DOHH2 (cell line): ENCODE measurements at regions not wholly inside any gene's neighbourhood (a gene's known extent, or its start where the extent isn't known, plus 50 kb on each side); places are given as distances from the start of the nearest gene placed in this dataset.

Experiments used
- H3F3A ChIP-seq: fragments of 200-600 bp; sonication (generic), shearing (Covaris generic); 2 replicates; pipeline ENCODE4 v1.6.0; 2016; ENCODE audit warnings: antibody characterized with exemption, mild to moderate bottlenecking; ENCODE audit not compliant: control insufficient read depth, insufficient read depth
- H3K27ac ChIP-seq: fragments of 200-600 bp; sonication (generic); 2 replicates; pipeline ENCODE4 v1.5.1; 2014; ENCODE audit warnings: low read depth, mild to moderate bottlenecking, low read length, moderate library complexity
- H3K27me3 ChIP-seq: fragments of 200-600 bp; sonication (generic); 2 replicates; pipeline ENCODE4 v1.6.1; 2014; ENCODE audit warnings: mild to moderate bottlenecking, low read length, mixed read lengths; ENCODE audit not compliant: control insufficient read depth
- H3K36me3 ChIP-seq: fragments of 200-600 bp; sonication (generic); 2 replicates; pipeline ENCODE4 v1.6.1; 2014; ENCODE audit warnings: mild to moderate bottlenecking, low read length, moderate library complexity, mixed read lengths; ENCODE audit not compliant: control insufficient read depth
- H3K4me1 ChIP-seq: fragments of 200-600 bp; sonication (generic); 2 replicates; pipeline ENCODE4 v1.6.1; 2014; ENCODE audit warnings: mild to moderate bottlenecking, low read length, mixed read lengths; ENCODE audit not compliant: control insufficient read depth
- H3K4me2 ChIP-seq: fragments of 200-600 bp; sonication (generic); 2 replicates; pipeline ENCODE4 v1.6.0; 2014; ENCODE audit warnings: mild to moderate bottlenecking, low read length, moderate library complexity
- H3K4me3 ChIP-seq: fragments of 200-600 bp; sonication (generic); 2 replicates; pipeline ENCODE4 v1.5.1; 2014; ENCODE audit warnings: mild to moderate bottlenecking, low read length, mixed read lengths
- H3K79me2 ChIP-seq: fragments of 200-600 bp; sonication (generic); 2 replicates; pipeline ENCODE4 v1.6.1; 2014; ENCODE audit warnings: mild to moderate bottlenecking, low read length, mixed read lengths; ENCODE audit not compliant: control insufficient read depth
- H3K9me2 ChIP-seq: fragments of 200-600 bp; sonication (generic); replicated peaks from 2 replicates; pipeline ENCODE4 v1.6.1; 2014; ENCODE audit warnings: mild to moderate bottlenecking, low read length, mixed read lengths; ENCODE audit not compliant: control insufficient read depth
- H3K9me3 ChIP-seq: fragments of 200-600 bp; sonication (generic); 2 replicates; pipeline ENCODE4 v1.6.1; 2014; ENCODE audit warnings: antibody characterized with exemption, low read length, mixed read lengths; ENCODE audit not compliant: control insufficient read depth, insufficient read depth
- H4K20me1 ChIP-seq: fragments of 200-600 bp; sonication (generic); 2 replicates; pipeline ENCODE4 v1.6.0; 2014; ENCODE audit warnings: low read depth, mild to moderate bottlenecking, antibody characterized with exemption, low read length, moderate library complexity; ENCODE audit not compliant: control insufficient read depth, insufficient read depth
- CTCF ChIP-seq: fragments of 200-600 bp; sonication (generic); IDR thresholded peaks from one replicate; pipeline ENCODE4 v1.5.1; 2014; ENCODE audit warnings: antibody characterized with exemption, mild to moderate bottlenecking, low read depth, low read length; ENCODE audit not compliant: poor library complexity, severe bottlenecking
- EZH2phosphoT487 ChIP-seq: fragments of 200-600 bp; sonication (generic); IDR thresholded peaks from 2 replicates; pipeline ENCODE4 v1.6.1; 2017; ENCODE audit warnings: borderline replicate concordance, mild to moderate bottlenecking, antibody characterized with exemption, low read length, moderate library complexity, mixed read lengths

- H3K27me3 ChIP-seq = no peaks in the 10 kb centered on the region
- no peaks in the 10 kb centered on the region; the same call in 1 of the 2 replicates for H3K9me2 ChIP-seq
- no peak overlapping the region for H3K27ac ChIP-seq
- no peaks in the 10 kb centered on the region for H3K79me2 ChIP-seq
- no peak overlapping the region for H3K4me3 ChIP-seq
- H4K20me1 ChIP-seq = no peaks in the 10 kb centered on the region
- no peaks in the 10 kb centered on the region for H3K4me1 ChIP-seq
- TF ChIP-seq EZH2phosphoT487 (no peak), CTCF (no peak)
- no peaks in the 10 kb centered on the region for H3F3A ChIP-seq
- H3K9me3 ChIP-seq = no peaks in the 10 kb centered on the region; the same call in 1 of the 2 replicates
- H3K4me2 ChIP-seq = no peak overlapping the region
- no peaks in the 10 kb centered on the region for H3K36me3 ChIP-seq
These were observed 1296.5 kb downstream of the MRPL39 start for GRCh38 chr21:24310788-24311187.

GRCh38 chr21:24308183-24308582 lies 1299.1 kb downstream of the MRPL39 start:
- Histone ChIP-seq H3K4me3 (no peak overlapping the region), H3K4me1 (no peaks in the 10 kb centered on the region), H3F3A (no peaks in the 10 kb centered on the region), H3K79me2 (no peaks in the 10 kb centered on the region), H3K27ac (no peak overlapping the region), H3K9me2 (no peaks in the 10 kb centered on the region), H3K36me3 (no peaks in the 10 kb centered on the region), H4K20me1 (no peaks in the 10 kb centered on the region), H3K9me3 (no peaks in the 10 kb centered on the region; the same call in 1 of the 2 replicates), H3K27me3 (no peaks in the 10 kb centered on the region), H3K4me2 (no peak overlapping the region)
- TF ChIP-seq CTCF (no peak), EZH2phosphoT487 (no peak)

GRCh38 chr21:24302400-24302799 lies 1304.9 kb downstream of the MRPL39 start:
- no peaks in the 10 kb centered on the region for H3K36me3 ChIP-seq
- H3K27me3 ChIP-seq = no peaks in the 10 kb centered on the region
- H3K4me1 ChIP-seq = no peaks in the 10 kb centered on the region
- H3K4me3 ChIP-seq = no peak overlapping the region
- H4K20me1 ChIP-seq = no peaks in the 10 kb centered on the region
- no peaks in the 10 kb centered on the region; the same call in 1 of the 2 replicates for H3K9me3 ChIP-seq
- H3K27ac ChIP-seq = no peak overlapping the region
- H3K4me2 ChIP-seq = no peak overlapping the region
- no peak for TF ChIP-seq EZH2phosphoT487
- H3F3A ChIP-seq = no peaks in the 10 kb centered on the region
- no peaks in the 10 kb centered on the region for H3K79me2 ChIP-seq
- no peaks in the 10 kb centered on the region for H3K9me2 ChIP-seq

- no peaks in the 10 kb centered on the region for H3K27me3 ChIP-seq
- no peaks in the 10 kb centered on the region for H3K4me1 ChIP-seq
- no peak for TF ChIP-seq CTCF
- TF ChIP-seq EZH2phosphoT487 = no peak
- H3K4me2 ChIP-seq = no peak overlapping the region
- H3K79me2 ChIP-seq = no peaks in the 10 kb centered on the region
- no peaks in the 10 kb centered on the region for H4K20me1 ChIP-seq
- H3K9me3 ChIP-seq = no peaks in the 10 kb centered on the region; the same call in 1 of the 2 replicates
- H3K36me3 ChIP-seq = no peaks in the 10 kb centered on the region
- no peak overlapping the region for H3K4me3 ChIP-seq
- no peak overlapping the region for H3K27ac ChIP-seq
- no peaks in the 10 kb centered on the region for H3F3A ChIP-seq
- H3K9me2 ChIP-seq = no peaks in the 10 kb centered on the region
These were observed 1309.2 kb downstream of the MRPL39 start for GRCh38 chr21:24298040-24298439.
